GM19463 (cell line): ENCODE measurements at regions not wholly inside any gene's neighbourhood (a gene's known extent, or its start where the extent isn't known, plus 50 kb on each side); places are given as distances from the start of the nearest gene placed in this dataset.

ENCODE experiments used
- ATAC-seq: cut with Tn5 transposase; IDR thresholded peaks from one replicate; pipeline ENCODE4 v1.9.1; 2021; ENCODE audit warnings: mild to moderate bottlenecking, moderate library complexity; ENCODE audit not compliant: unreplicated experiment

- ATAC-seq, result no peak
Measured at GRCh38 chr10:128461991-128462390, 335.8 kb upstream of the MKI67 start.

- no peak for ATAC-seq
Measured at GRCh38 chr10:128462844-128463243, 336.6 kb upstream of the MKI67 start.

- ATAC-seq, result no peak
Measured at GRCh38 chr10:128463991-128464760, 338.0 kb upstream of the MKI67 start.

GRCh38 chr10:128465697-128466096 lies 339.5 kb upstream of the MKI67 start:
- no peak for ATAC-seq

- no peak for ATAC-seq
Measured at GRCh38 chr10:128466831-128467371, 340.7 kb upstream of the MKI67 start.

GRCh38 chr10:128468462-128468861 lies 342.2 kb upstream of the MKI67 start:
- no peak for ATAC-seq

- no peak for ATAC-seq
Measured at GRCh38 chr10:128469515-128469914, 343.3 kb upstream of the MKI67 start.

- no peak for ATAC-seq
Measured at GRCh38 chr10:128470321-128470965, 344.2 kb upstream of the MKI67 start.

GRCh38 chr10:128471151-128471550 lies 344.9 kb upstream of the MKI67 start:
- ATAC-seq, result no peak

- ATAC-seq, result no peak
Measured at GRCh38 chr10:128472196-128472595, 346.0 kb upstream of the MKI67 start.

GRCh38 chr10:128473396-128473795 lies 347.2 kb upstream of the MKI67 start:
- ATAC-seq, result no peak

GRCh38 chr10:128473911-128474310 lies 347.7 kb upstream of the MKI67 start:
- no peak for ATAC-seq

- no peak for ATAC-seq
Measured at GRCh38 chr10:128474571-128474970, 348.3 kb upstream of the MKI67 start.

GRCh38 chr10:128475686-128476367 lies 349.6 kb upstream of the MKI67 start:
- ATAC-seq, result no peak

GRCh38 chr10:128476368-128476725 lies 350.1 kb upstream of the MKI67 start:
- ATAC-seq, result no peak

- no peak for ATAC-seq
Measured at GRCh38 chr10:128476845-128477244, 350.6 kb upstream of the MKI67 start.

GRCh38 chr10:128480601-128481000 lies 354.4 kb upstream of the MKI67 start:
- ATAC-seq, result no peak

GRCh38 chr10:128481152-128481840 lies 355.1 kb upstream of the MKI67 start:
- no peak for ATAC-seq

- ATAC-seq, result no peak
Measured at GRCh38 chr10:128482052-128482451, 355.8 kb upstream of the MKI67 start.

- no peak for ATAC-seq
Measured at GRCh38 chr10:128483216-128483615, 357.0 kb upstream of the MKI67 start.

GRCh38 chr10:128484041-128484440 lies 357.8 kb upstream of the MKI67 start:
- no peak for ATAC-seq
